Peyer's patch (tissue), 4 donors: ENCODE measurements at regions not wholly inside any gene's neighbourhood (a gene's known extent, or its start where the extent isn't known, plus 50 kb on each side); places are given as distances from the start of the nearest gene placed in this dataset.
"Not testable (repeated sequence)": the region's sequence is repeated elsewhere in the genome, so short reads cannot be mapped to it uniquely, and the experiment has no call there.

Experiments used
- DNase-seq, 3 donors: peaks; one replicate each; pipeline ENCODE4 v3.0.0-alpha.2; 2017 to 2019
- H3K27ac ChIP-seq, 4 donors: fragments of 200-600 bp; sonication (generic); one replicate each; pipeline ENCODE4 v1.5.1; 2016 to 2019
- H3K27me3 ChIP-seq, 2 donors: fragments of 200-600 bp; sonication (generic); one replicate each; pipeline ENCODE4 v1.5.1; 2019
- H3K36me3 ChIP-seq, 3 donors: fragments of 200-600 bp; sonication (generic); one replicate each; pipeline ENCODE4 v1.5.1; 2016 to 2019
- H3K4me1 ChIP-seq, 4 donors: fragments of 200-600 bp; sonication (generic); one replicate each; pipeline ENCODE4 v1.5.1; 2016 to 2019
- H3K4me3 ChIP-seq, 4 donors: fragments of 200-600 bp; sonication (generic); 1 replicate in 3 of 4; 2 replicates in 1 of 4; pipeline ENCODE4 v1.5.1; 2016 to 2019; ENCODE audit warnings: mild to moderate bottlenecking in 1 of 4
- H3K9me3 ChIP-seq, 4 donors: fragments of 200-600 bp; sonication (generic); one replicate each; pipeline ENCODE4 v1.5.1; 2016 to 2019; ENCODE audit warnings: mild to moderate bottlenecking in 1 of 4
- CTCF ChIP-seq, 6 experiments: fragments of 450-650 bp in 4 of 6; fragments of 200-600 bp in 2 of 6; sonication (generic) in 1 of 6; IDR thresholded peaks; one replicate each; pipeline ENCODE4 v1.5.1; 2017 to 2019; ENCODE audit warnings: antibody characterized with exemption in 6 of 6, mild to moderate bottlenecking in 3 of 6, moderate library complexity in 1 of 6
- POLR2A ChIP-seq, 2 donors: fragments of 450-650 bp; IDR thresholded peaks; one replicate each; pipeline ENCODE4 v1.5.1; 2017; ENCODE audit warnings: antibody characterized with exemption in 2 of 2, mild to moderate bottlenecking in 2 of 2, moderate library complexity in 2 of 2

- no peak for DNase-seq
- TF ChIP-seq CTCF (IDR thresholded peaks at IDR 0.05) = no peak
- no peak for TF ChIP-seq POLR2A (IDR thresholded peaks at IDR 0.05)
Measured at GRCh38 chr14:106023411-106023810, 497.0 kb downstream of the TMEM121 start.

GRCh38 chr14:106024983-106025604 is 498.7 kb downstream of the TMEM121 start:
- no peaks in the 10 kb centered on the region for H3K27me3 ChIP-seq
- H3K27ac ChIP-seq = no peak overlapping the region
- peak in 1 of 3 donors; percentile 56 for DNase-seq
- no peaks in the 10 kb centered on the region for H3K36me3 ChIP-seq
- TF ChIP-seq CTCF (IDR thresholded peaks at IDR 0.05) (no peak), POLR2A (IDR thresholded peaks at IDR 0.05) (no peak)
- no peaks in the 10 kb centered on the region for H3K4me1 ChIP-seq
- no peak overlapping the region for H3K4me3 ChIP-seq
- H3K9me3 ChIP-seq = no peaks in the 10 kb centered on the region

More at GRCh38 chr14:106023411-106023810, 497.0 kb downstream of the TMEM121 start:
- H3K27me3 ChIP-seq = no peaks in the 10 kb centered on the region
- no peak overlapping the region for H3K27ac ChIP-seq
- H3K4me3 ChIP-seq = no peak overlapping the region
- no peaks in the 10 kb centered on the region for H3K9me3 ChIP-seq
- no peaks in the 10 kb centered on the region for H3K4me1 ChIP-seq
- H3K36me3 ChIP-seq = no peaks in the 10 kb centered on the region

- H3K4me3 ChIP-seq = no peak overlapping the region
- no peaks in the 10 kb centered on the region for H3K36me3 ChIP-seq
- no peaks in the 10 kb centered on the region for H3K4me1 ChIP-seq
- no peak for DNase-seq
- no peak overlapping the region for H3K27ac ChIP-seq
- H3K9me3 ChIP-seq = no peaks in the 10 kb centered on the region
- TF ChIP-seq CTCF (IDR thresholded peaks at IDR 0.05) (no peak), POLR2A (IDR thresholded peaks at IDR 0.05) (no peak)
- H3K27me3 ChIP-seq = no peaks in the 10 kb centered on the region
Measured at GRCh38 chr14:106026026-106026425, 499.6 kb downstream of the TMEM121 start.

GRCh38 chr14:106027759-106028158 is 501.4 kb downstream of the TMEM121 start:
- not testable (repeated sequence) for H3K4me1 ChIP-seq, DNase-seq, H3K36me3 ChIP-seq, H3K4me3 ChIP-seq, H3K27ac ChIP-seq, H3K9me3 ChIP-seq, H3K27me3 ChIP-seq

- Histone ChIP-seq H3K4me3 (no peak overlapping the region), H3K27ac (no peak overlapping the region), H3K27me3 (no peaks in the 10 kb centered on the region), H3K4me1 (no peaks in the 10 kb centered on the region), H3K36me3 (no peaks in the 10 kb centered on the region), H3K9me3 (no peaks in the 10 kb centered on the region)
- DNase-seq = no peak
- TF ChIP-seq CTCF (IDR thresholded peaks at IDR 0.05) = no peak
Measured at GRCh38 chr14:106029959-106030358, 503.6 kb downstream of the TMEM121 start.

GRCh38 chr14:106037380-106037779 is 511.0 kb downstream of the TMEM121 start:
- Histone ChIP-seq H3K36me3 (no peaks in the 10 kb centered on the region), H3K4me3 (no peak overlapping the region), H3K27me3 (no peaks in the 10 kb centered on the region), H3K9me3 (no peaks in the 10 kb centered on the region), H3K27ac (no peak overlapping the region), H3K4me1 (no peaks in the 10 kb centered on the region)
- TF ChIP-seq CTCF (IDR thresholded peaks at IDR 0.05) = no peak
- no peak for TF ChIP-seq POLR2A (IDR thresholded peaks at IDR 0.05)
- DNase-seq = no peak
